A549 (cell line): ENCODE measurements at regions not wholly inside any gene's neighbourhood (a gene's known extent, or its start where the extent isn't known, plus 50 kb on each side); places are given as distances from the start of the nearest gene placed in this dataset.
"Not testable (repeated sequence)": the region's sequence is repeated elsewhere in the genome, so short reads cannot be mapped to it uniquely, and the experiment has no call there.

Experiments used
- ATAC-seq, 2 experiments: fragments of 200-7000 bp in 1 of 2; fragments of >200 bp in 1 of 2; cut with Nextera tagmentation in 1 of 2; cut with Tn5 transposase in 1 of 2; 3 replicates each; pipeline versions ENCODE4 v1.8.0 to v1.9.1; 2018 to 2020; ENCODE audit warnings: mild to moderate bottlenecking in 1 of 2, moderate library complexity in 1 of 2
- CTCF ChIA-PET: fragments of 300-600 bp; sonication (Branson Sonifier 250); formaldehyde crosslinking; extraction: SDS; loops from one replicate; lab custom pipeline; 2021; ENCODE audit warnings: antibody characterized with exemption, inconsistent platforms; lab: Yijun Ruan, JAX
- POLR2A ChIA-PET: fragments of 350-600 bp; formaldehyde crosslinking; extraction: SDS; loops from one replicate; lab custom pipeline; 2021; ENCODE audit warnings: antibody characterized with exemption, inconsistent platforms; lab: Yijun Ruan, JAX
- DNase-seq, 2 experiments: peaks; one replicate each; pipeline versions ENCODE4 v3.0.0 to v3.0.0-alpha.2; 2011 to 2016; ENCODE audit warnings: low read depth in 1 of 2, low spot score in 1 of 2
- FAIRE-seq: peaks from 2 replicates; lab custom pipeline; 2011; peaks lifted over from hg19 to GRCh38; lab: Jason Lieb, UNC
- H3K27ac ChIP-seq, 2 experiments: fragments of >200 bp; sonication (Bioruptor Twin); formaldehyde crosslinking; 3 replicates each; pipeline ENCODE4 v1.5.1; 2016 to 2017
- H3K4me1 ChIP-seq: fragments of >200 bp; sonication (Bioruptor Twin); formaldehyde crosslinking; 3 replicates; pipeline ENCODE4 v1.6.1; 2016
- H3K4me2 ChIP-seq: fragments of >200 bp; sonication (Bioruptor Twin); formaldehyde crosslinking; 3 replicates; pipeline ENCODE4 v1.6.1; 2016
- H3K4me3 ChIP-seq: fragments of >200 bp; sonication (Bioruptor Twin); formaldehyde crosslinking; 3 replicates; pipeline ENCODE4 v1.5.1; 2016
- H3K9me3 ChIP-seq: fragments of >200 bp; sonication (Bioruptor Twin); formaldehyde crosslinking; 3 replicates; pipeline ENCODE4 v1.6.1; 2016
- CBX8 ChIP-seq: fragments of 200-600 bp; sonication (generic); IDR thresholded peaks from 2 replicates; pipeline ENCODE4 v1.6.1; 2016
- CHD4 ChIP-seq: fragments of 200-600 bp; sonication (generic); IDR thresholded peaks from 2 replicates; pipeline ENCODE4 v1.6.1; 2016; ENCODE audit warnings: antibody characterized with exemption, mild to moderate bottlenecking, borderline replicate concordance
- CTCF ChIP-seq: fragments of >200 bp; sonication (Bioruptor Twin); formaldehyde crosslinking; IDR thresholded peaks from 3 replicates; pipeline ENCODE4 v1.5.1; 2016
- EHMT2 ChIP-seq: fragments of 200-600 bp; sonication (generic); IDR thresholded peaks from 2 replicates; pipeline ENCODE4 v1.6.1; 2016; ENCODE audit warnings: antibody characterized with exemption, low read depth, mild to moderate bottlenecking, moderate library complexity
- FOSB ChIP-seq: fragments of 250-450 bp; sonication (Bioruptor Pico); IDR thresholded peaks from 2 replicates; pipeline ENCODE4 v1.5.0; 2020; ENCODE audit warnings: mild to moderate bottlenecking, moderate library complexity
- FOSL2 ChIP-seq, 2 experiments: fragments of 450-650 bp in 1 of 2; fragments of >200 bp in 1 of 2; sonication (Bioruptor Twin) in 1 of 2; formaldehyde crosslinking; IDR thresholded peaks; 2 replicates each; pipeline versions ENCODE4 v1.5.0 to v1.6.1; 2016 to 2020; ENCODE audit warnings: mild to moderate bottlenecking in 1 of 2, moderate library complexity in 1 of 2
- FOXS1 ChIP-seq: fragments of 250-450 bp; sonication (Bioruptor Pico); IDR thresholded peaks from 2 replicates; pipeline ENCODE4 v1.5.0; 2020; ENCODE audit warnings: mild to moderate bottlenecking, moderate library complexity
- GATA3 ChIP-seq: IDR thresholded peaks from 2 replicates; pipeline ENCODE4 v1.6.1; 2012; ENCODE audit warnings: borderline replicate concordance
- HEYL ChIP-seq: fragments of 250-450 bp; sonication (Bioruptor Pico); IDR thresholded peaks from 2 replicates; pipeline ENCODE4 v1.8.0; 2021; ENCODE audit warnings: mild to moderate bottlenecking, moderate library complexity
- HMGXB4 ChIP-seq: fragments of 250-450 bp; sonication (Bioruptor Pico); IDR thresholded peaks from 2 replicates; pipeline ENCODE4 v1.5.0; 2021; ENCODE audit warnings: mild to moderate bottlenecking, moderate library complexity, borderline replicate concordance
- HOXB13 ChIP-seq: fragments of 250-450 bp; sonication (Bioruptor Pico); IDR thresholded peaks from 2 replicates; pipeline ENCODE4 v1.5.0; 2020; ENCODE audit warnings: low read depth, mild to moderate bottlenecking, moderate library complexity
- HOXB5 ChIP-seq: fragments of 250-450 bp; sonication (Bioruptor Pico); IDR thresholded peaks from 2 replicates; pipeline ENCODE4 v1.5.0; 2020; ENCODE audit warnings: mild to moderate bottlenecking, moderate library complexity
- JUNB ChIP-seq: fragments of >200 bp; sonication (Bioruptor Twin); formaldehyde crosslinking; IDR thresholded peaks from 2 replicates; pipeline ENCODE4 v1.6.1; 2016
- MAFK ChIP-seq: fragments of 450-650 bp; IDR thresholded peaks from 2 replicates; pipeline ENCODE4 v1.6.1; 2014; ENCODE audit not compliant: partially characterized antibody
- MAX ChIP-seq: IDR thresholded peaks from 2 replicates; pipeline ENCODE4 v1.6.1; 2012
- MAZ ChIP-seq: fragments of 150-350 bp; IDR thresholded peaks from 2 replicates; pipeline ENCODE4 v1.6.1; 2014; ENCODE audit warnings: antibody characterized with exemption, low read depth, low read length, borderline replicate concordance
- NR3C1 ChIP-seq: fragments of >200 bp; sonication (Bioruptor Twin); formaldehyde crosslinking; IDR thresholded peaks from 3 replicates; pipeline ENCODE4 v1.6.1; 2017
- PHF8 ChIP-seq: fragments of 200-600 bp; sonication (generic); IDR thresholded peaks from 2 replicates; pipeline ENCODE4 v1.6.1; 2016; ENCODE audit warnings: low read depth, mild to moderate bottlenecking, antibody characterized with exemption, moderate library complexity, borderline replicate concordance
- POLR2A ChIP-seq: IDR thresholded peaks from 2 replicates; pipeline ENCODE4 v1.6.1; 2012; ENCODE audit warnings: mild to moderate bottlenecking, low read length
- POLR2AphosphoS2 ChIP-seq: conservative IDR thresholded peaks from 2 replicates; pipeline ENCODE4 v1.6.1; 2012; ENCODE audit warnings: low read length, improper control_type of control experiment, inconsistent platforms
- RCOR1 ChIP-seq: fragments of 150-350 bp; IDR thresholded peaks from 2 replicates; pipeline ENCODE4 v1.6.1; 2014; ENCODE audit warnings: antibody characterized with exemption, low read length, low read depth
- RFX5 ChIP-seq: fragments of 450-650 bp; IDR thresholded peaks from 2 replicates; pipeline ENCODE4 v1.7.1; 2014; ENCODE audit warnings: antibody characterized with exemption, mild to moderate bottlenecking, moderate library complexity
- RNF2 ChIP-seq: fragments of 200-600 bp; sonication (generic); IDR thresholded peaks from 2 replicates; pipeline ENCODE4 v1.6.1; 2016; ENCODE audit warnings: low read depth, mild to moderate bottlenecking, antibody characterized with exemption, moderate library complexity, borderline replicate concordance
- SMC3 ChIP-seq: fragments of >200 bp; sonication (Bioruptor Twin); formaldehyde crosslinking; IDR thresholded peaks from 3 replicates; pipeline ENCODE4 v1.6.1; 2018; ENCODE audit warnings: inconsistent platforms
- SREBF2 ChIP-seq: fragments of 450-650 bp; IDR thresholded peaks from 2 replicates; pipeline ENCODE4 v1.6.1; 2014; ENCODE audit warnings: mild to moderate bottlenecking, moderate library complexity
- TP53 ChIP-seq: fragments of 250-450 bp; sonication (Bioruptor Pico); IDR thresholded peaks from 2 replicates; pipeline ENCODE4 v1.5.0; 2021; ENCODE audit warnings: mild to moderate bottlenecking, moderate library complexity
- USF2 ChIP-seq: fragments of 450-650 bp; IDR thresholded peaks from 2 replicates; pipeline ENCODE4 v1.6.1; 2014; ENCODE audit warnings: antibody characterized with exemption
- WGBS: methylation state at CpG from one replicate; pipeline ENCODE4 v1.1.6; 2017; ENCODE audit errors: missing lambda C conversion rate; 5-methylcytosine and 5-hydroxymethylcytosine counted together

GRCh38 chr7:155383756-155384491, 74.0 kb upstream of the EN2 start:
- H3K27ac ChIP-seq, result no peak overlapping the region
- peaks cover 5% of the 10 kb centered on the region; the same call in 1 of the 3 replicates for H3K4me1 ChIP-seq
- TF ChIP-seq HOXB13 (CRISPR knock-in tag) (no peak), POLR2A (no peak), GATA3 (no peak), PHF8 (no peak), FOXS1 (CRISPR knock-in tag) (no peak)
- no peak overlapping the region for H3K4me3 ChIP-seq
- ChIA-PET CTCF (interaction anchor here (0.8 to 2.5 kb wide), 5 partner anchors 11 to 460 kb away, joined by 3 to 9 read pairs (median 3); no protein-coding TSS in a partner anchor), POLR2A (no interaction called here)
- DNase-seq (no peak), ATAC-seq (no peak), FAIRE-seq (no peak)
- H3K4me2 ChIP-seq, result no peak overlapping the region
- H3K9me3 ChIP-seq, result no peaks in the 10 kb centered on the region
- 52% methylated on average over 16 of the region's 19 CpGs for WGBS

GRCh38 chr7:155384751-155385150, 73.2 kb upstream of the EN2 start:
- no peak overlapping the region for H3K4me3 ChIP-seq
- POLR2A ChIA-PET, result no interaction called here
- CTCF ChIA-PET, result interaction anchor here (1.2 to 2.5 kb wide), 2 partner anchors 11 to 28 kb away, joined by 5 to 9 read pairs; no protein-coding TSS in a partner anchor
- H3K27ac ChIP-seq, result no peak overlapping the region
- DNase-seq (no peak), FAIRE-seq (no peak), ATAC-seq (no peak)
- peaks cover 5% of the 10 kb centered on the region; the same call in 1 of the 3 replicates for H3K4me1 ChIP-seq
- H3K4me2 ChIP-seq, result no peak overlapping the region
- 45% methylated on average over 8 of the region's 8 CpGs for WGBS
- TF ChIP-seq RFX5, result no peak
- no peak for TF ChIP-seq TP53
- no peak for TF ChIP-seq MAX
- TF ChIP-seq MAZ, result no peak
- no peak for TF ChIP-seq CHD4
- no peak for TF ChIP-seq RCOR1
- TF ChIP-seq CBX8, result no peak
- no peak for TF ChIP-seq SMC3
- TF ChIP-seq SREBF2, result no peak
- TF ChIP-seq EHMT2, result no peak
- no peak for TF ChIP-seq HEYL (CRISPR knock-in tag)
- no peak for TF ChIP-seq HOXB5 (CRISPR knock-in tag)
- TF ChIP-seq NR3C1, result no peak
- H3K9me3 ChIP-seq, result no peaks in the 10 kb centered on the region

- H3K9me3 ChIP-seq, DNase-seq, ATAC-seq, H3K4me1 ChIP-seq, H3K4me3 ChIP-seq, POLR2A ChIA-PET, H3K27ac ChIP-seq, H3K4me2 ChIP-seq, FAIRE-seq: not testable (repeated sequence)
- CTCF ChIA-PET, result interaction anchor here (0.9 to 2.5 kb wide), 4 partner anchors 12 to 213 kb away, joined by 3 to 9 read pairs (median 4); no protein-coding TSS in a partner anchor
- WGBS, result 68% methylated on average over 26 of the region's 26 CpGs
Observed at GRCh38 chr7:155385182-155385581, 72.7 kb upstream of the EN2 start.

GRCh38 chr7:155386608-155387007, 71.3 kb upstream of the EN2 start:
- Histone ChIP-seq H3K4me3 (no peak overlapping the region), H3K9me3 (no peaks in the 10 kb centered on the region), H3K4me1 (no peaks in the 10 kb centered on the region), H3K27ac (no peak overlapping the region), H3K4me2 (no peak overlapping the region)
- 50% methylated on average over 10 of the region's 10 CpGs for WGBS
- ATAC-seq (no peak), DNase-seq (no peak), FAIRE-seq (no peak)
- ChIA-PET CTCF (interaction anchor here (0.6 to 1.5 kb wide), 4 partner anchors 9 to 231 kb away, joined by 3 to 5 read pairs (median 4); no protein-coding TSS in a partner anchor), POLR2A (no interaction called here)
- TF ChIP-seq JUNB, result no peak
- no peak for TF ChIP-seq SMC3
- TF ChIP-seq FOSL2 (IDR thresholded peaks at IDR 0.05), result no peak
- TF ChIP-seq FOSL2 (CRISPR knock-in tag; IDR thresholded peaks at IDR 0.05), result no peak
- no peak for TF ChIP-seq FOSB (CRISPR knock-in tag)
- TF ChIP-seq RNF2, result no peak
- no peak for TF ChIP-seq EHMT2
- TF ChIP-seq USF2, result no peak
- TF ChIP-seq HMGXB4 (CRISPR knock-in tag), result no peak
- no peak for TF ChIP-seq POLR2AphosphoS2
- no peak for TF ChIP-seq MAFK
- no peak for TF ChIP-seq CTCF
